HEK293 (cell line): ENCODE measurements at regions not wholly inside any gene's neighbourhood (a gene's known extent, or its start where the extent isn't known, plus 50 kb on each side); places are given as distances from the start of the nearest gene placed in this dataset.

Source experiments
- CTCF ChIA-PET: fragments of 350-600 bp; formaldehyde crosslinking; extraction: SDS; loops from one replicate; lab custom pipeline; 2021; ENCODE audit warnings: antibody characterized with exemption; lab: Yijun Ruan, JAX
- POLR2A ChIA-PET: fragments of 300-600 bp; formaldehyde crosslinking; extraction: SDS; loops from one replicate; lab custom pipeline; 2020; ENCODE audit warnings: antibody characterized with exemption, inconsistent platforms; lab: Yijun Ruan, JAX
- H3K27ac ChIP-seq: fragments of 200-500 bp; sonication (Bioruptor generic); 2 replicates; pipeline ENCODE4 v1.5.1; 2014; ENCODE audit warnings: low read depth, low read length, control low read depth, inconsistent platforms; ENCODE audit errors: extremely low read depth
- H3K36me3 ChIP-seq, 2 experiments: fragments of 200-500 bp in 1 of 2; sonication (Bioruptor generic) in 1 of 2; 1 replicate in 1 of 2; 2 replicates in 1 of 2; pipeline ENCODE4 v1.5.1; 2014 to 2017; ENCODE audit warnings: inconsistent platforms in 2 of 2, low read length in 2 of 2; ENCODE audit not compliant: control insufficient read depth in 2 of 2, insufficient read depth in 1 of 2
- H3K4me1 ChIP-seq: fragments of 200-500 bp; sonication (Bioruptor generic); 2 replicates; pipeline ENCODE4 v1.5.1; 2014; ENCODE audit warnings: mild to moderate bottlenecking, low read length, inconsistent platforms; ENCODE audit not compliant: control insufficient read depth, insufficient read depth
- H3K4me3 ChIP-seq: 2 replicates; pipeline ENCODE4 v1.5.1; 2011; ENCODE audit warnings: low read depth, mild to moderate bottlenecking, control low read depth, low read length, moderate library complexity
- H3K9me3 ChIP-seq: fragments of 200-500 bp; sonication (Bioruptor generic); 2 replicates; pipeline ENCODE4 v1.5.1; 2014; ENCODE audit warnings: low read depth, low read length, inconsistent platforms; ENCODE audit not compliant: control insufficient read depth, insufficient read depth
- KLF9 ChIP-seq: fragments of 450-650 bp; formaldehyde crosslinking; IDR thresholded peaks from 2 replicates; pipeline ENCODE4 v1.5.1; 2016; ENCODE audit warnings: missing biosample characterization, missing genetic modification characterization, low read depth
- PBX3 ChIP-seq: sonication (generic); formaldehyde crosslinking; IDR thresholded peaks from 2 replicates; pipeline ENCODE4 v1.8.1; 2022; ENCODE audit warnings: mild to moderate bottlenecking, moderate library complexity, missing genetic modification reagents
- SCRT1 ChIP-seq: fragments of 450-650 bp; formaldehyde crosslinking; IDR thresholded peaks from 2 replicates; pipeline ENCODE4 v1.5.1; 2016; ENCODE audit warnings: missing biosample characterization, missing genetic modification characterization, borderline replicate concordance
- ZBTB21 ChIP-seq: fragments of 450-650 bp; formaldehyde crosslinking; IDR thresholded peaks from 2 replicates; pipeline ENCODE4 v1.5.1; 2017; ENCODE audit warnings: missing biosample characterization, missing genetic modification characterization
- ZFP37 ChIP-seq: fragments of 450-650 bp; formaldehyde crosslinking; IDR thresholded peaks from 2 replicates; pipeline ENCODE4 v1.5.1; 2016; ENCODE audit warnings: missing biosample characterization, missing genetic modification characterization
- ZNF239 ChIP-seq: fragments of 450-650 bp; formaldehyde crosslinking; IDR thresholded peaks from 2 replicates; pipeline ENCODE4 v1.5.1; 2016; ENCODE audit warnings: missing biosample characterization, missing genetic modification characterization
- ZNF266 ChIP-seq: fragments of 450-650 bp; formaldehyde crosslinking; IDR thresholded peaks from 2 replicates; pipeline ENCODE4 v1.5.1; 2016; ENCODE audit warnings: missing biosample characterization, missing genetic modification characterization, low read depth
- ZNF280C ChIP-seq: fragments of 450-650 bp; formaldehyde crosslinking; IDR thresholded peaks from 2 replicates; pipeline ENCODE4 v1.5.1; 2016; ENCODE audit warnings: missing biosample characterization, missing genetic modification characterization
- ZNF354C ChIP-seq: fragments of 450-650 bp; formaldehyde crosslinking; IDR thresholded peaks from 2 replicates; pipeline ENCODE4 v1.5.1; 2016; ENCODE audit warnings: missing biosample characterization, missing genetic modification characterization, low read depth, borderline replicate concordance
- ZNF37A ChIP-seq: fragments of 450-650 bp; IDR thresholded peaks from 2 replicates; pipeline ENCODE4 v1.5.1; 2018; ENCODE audit warnings: missing biosample characterization, missing genetic modification characterization
- ZNF48 ChIP-seq: fragments of 450-650 bp; formaldehyde crosslinking; IDR thresholded peaks from 2 replicates; pipeline ENCODE4 v1.5.1; 2016; ENCODE audit warnings: missing biosample characterization, missing genetic modification characterization
- ZNF513 ChIP-seq: fragments of 450-650 bp; IDR thresholded peaks from 2 replicates; pipeline ENCODE4 v1.5.1; 2018; ENCODE audit warnings: missing biosample characterization, missing genetic modification characterization
- ZNF518A ChIP-seq: fragments of 450-650 bp; formaldehyde crosslinking; conservative IDR thresholded peaks from 2 replicates; pipeline ENCODE4 v1.5.1; 2016; ENCODE audit warnings: low read depth, missing biosample characterization, missing genetic modification characterization
- ZNF580 ChIP-seq: fragments of 450-650 bp; formaldehyde crosslinking; IDR thresholded peaks from 2 replicates; pipeline ENCODE4 v1.5.1; 2016; ENCODE audit warnings: missing biosample characterization, missing genetic modification characterization
- ZNF596 ChIP-seq: fragments of 450-650 bp; IDR thresholded peaks from 2 replicates; pipeline ENCODE4 v1.5.0; 2018; ENCODE audit warnings: missing biosample characterization, mild to moderate bottlenecking, missing genetic modification characterization, moderate library complexity
- ZNF701 ChIP-seq: fragments of 450-650 bp; formaldehyde crosslinking; IDR thresholded peaks from 2 replicates; pipeline ENCODE4 v1.5.1; 2016; ENCODE audit warnings: missing biosample characterization, missing genetic modification characterization

GRCh38 chr1:194959795-194960194, 1648.4 kb downstream of the KCNT2 start:
- no peak overlapping the region for H3K4me3 ChIP-seq
- CTCF ChIA-PET = interaction anchor here (0.6 kb wide), 1 partner anchor 526 kb away, joined by 4 read pairs; no protein-coding TSS in a partner anchor
- H3K36me3 ChIP-seq = no peaks in the 10 kb centered on the region
- POLR2A ChIA-PET = no interaction called here
- H3K27ac ChIP-seq = no peak overlapping the region
- no peaks in the 10 kb centered on the region for H3K9me3 ChIP-seq
- no peak for TF ChIP-seq ZNF596
- TF ChIP-seq SCRT1 (tag by site-specific recombination) = no peak
- TF ChIP-seq ZNF701 (tag by site-specific recombination) = no peak
- no peak for TF ChIP-seq ZNF48 (tag by site-specific recombination)
- no peak for TF ChIP-seq PBX3 (CRISPR knock-in tag)
- TF ChIP-seq ZBTB21 (tag by site-specific recombination) = no peak
- TF ChIP-seq ZNF37A = no peak
- no peaks in the 10 kb centered on the region for H3K4me1 ChIP-seq

- H3K9me3 ChIP-seq = no peaks in the 10 kb centered on the region
- CTCF ChIA-PET = no interaction called here
- H3K27ac ChIP-seq = no peak overlapping the region
- TF ChIP-seq ZNF580 (tag by site-specific recombination) (no peak), ZNF513 (no peak), ZFP37 (tag by site-specific recombination) (no peak), ZNF518A (tag by site-specific recombination) (no peak), KLF9 (tag by site-specific recombination) (no peak), ZNF266 (tag by site-specific recombination) (no peak), ZNF280C (tag by site-specific recombination) (no peak), ZNF354C (tag by site-specific recombination) (no peak), ZNF239 (tag by site-specific recombination) (no peak)
- H3K4me3 ChIP-seq = no peak overlapping the region
- no peaks in the 10 kb centered on the region for H3K4me1 ChIP-seq
- POLR2A ChIA-PET = no interaction called here
- H3K36me3 ChIP-seq = no peaks in the 10 kb centered on the region
These were observed 1656.1 kb downstream of the KCNT2 start for GRCh38 chr1:194952171-194952570.
